HG02798 (cell line): ENCODE measurements at regions not wholly inside any gene's neighbourhood (a gene's known extent, or its start where the extent isn't known, plus 50 kb on each side); places are given as distances from the start of the nearest gene placed in this dataset.
"Not testable (repeated sequence)": the region's sequence is repeated elsewhere in the genome, so short reads cannot be mapped to it uniquely, and the experiment has no call there.

Experiments used
- ATAC-seq: cut with Tn5 transposase; IDR thresholded peaks from one replicate; pipeline ENCODE4 v1.9.1; 2021; ENCODE audit warnings: mild to moderate bottlenecking; ENCODE audit not compliant: unreplicated experiment, poor library complexity

GRCh38 chr3:117817103-117817502 lies 1107.5 kb downstream of the TUSC7 start:
- ATAC-seq: no peak

GRCh38 chr3:117818592-117818991 lies 1109.0 kb downstream of the TUSC7 start:
- no peak for ATAC-seq

DNA sequence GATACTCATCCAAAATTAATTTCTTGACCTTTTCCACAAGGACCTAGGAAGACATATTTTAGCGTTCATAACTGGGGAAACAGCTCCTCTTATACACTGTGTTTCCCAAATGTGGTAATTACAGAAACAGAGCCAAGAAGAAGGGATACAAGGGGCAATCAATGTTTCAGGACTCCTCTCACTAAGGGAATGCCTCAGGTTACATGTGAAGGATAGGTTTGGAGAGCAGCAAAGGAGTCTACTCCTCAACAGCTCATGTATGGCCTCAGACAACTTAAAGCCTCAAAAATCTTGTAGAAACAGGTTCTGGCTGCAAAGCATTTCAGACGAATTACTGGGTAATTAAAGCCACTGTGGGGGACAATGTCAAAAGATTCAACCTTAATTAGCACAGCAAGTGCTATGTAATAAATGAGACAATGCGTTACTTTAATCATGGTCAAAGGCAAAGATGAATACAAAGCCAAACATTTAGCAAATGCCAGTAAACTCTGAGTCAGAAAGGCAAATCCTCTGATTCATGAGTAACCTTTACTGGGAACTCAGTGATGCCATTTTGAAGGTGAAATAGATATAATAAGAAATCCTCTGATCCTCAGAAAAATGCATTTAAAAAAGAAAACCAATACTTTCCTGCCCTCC lies 1111.2 kb downstream of the TUSC7 start:
- no peak for ATAC-seq

DNA sequence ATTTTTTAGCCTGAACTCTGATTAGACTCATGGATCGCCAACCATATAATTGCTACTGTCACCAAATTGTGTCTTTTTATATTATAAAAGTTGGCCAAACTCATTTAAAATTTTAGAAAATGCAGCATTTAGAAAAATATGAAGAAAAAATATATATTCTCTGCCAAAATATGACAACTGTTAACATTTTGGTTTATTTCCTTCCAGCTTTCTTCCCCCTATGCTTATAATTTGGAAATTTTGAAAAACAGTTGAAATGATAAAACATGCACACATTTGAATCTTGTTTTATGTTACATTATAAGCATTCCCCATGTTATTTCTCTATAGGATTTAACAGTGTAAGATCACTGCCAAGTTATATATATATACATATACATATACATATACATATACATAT lies 1112.8 kb downstream of the TUSC7 start:
- ATAC-seq: no peak

- ATAC-seq: no peak
Measured at GRCh38 chr3:117836296-117836695, 1126.7 kb downstream of the TUSC7 start.

- ATAC-seq: no peak
Measured at GRCh38 chr3:117837391-117837790, 1127.8 kb downstream of the TUSC7 start.

- ATAC-seq: no peak
Measured at GRCh38 chr3:117842086-117842485, 1132.5 kb downstream of the TUSC7 start.

- no peak for ATAC-seq
Measured at GRCh38 chr3:117843356-117843755, 1133.8 kb downstream of the TUSC7 start.

DNA sequence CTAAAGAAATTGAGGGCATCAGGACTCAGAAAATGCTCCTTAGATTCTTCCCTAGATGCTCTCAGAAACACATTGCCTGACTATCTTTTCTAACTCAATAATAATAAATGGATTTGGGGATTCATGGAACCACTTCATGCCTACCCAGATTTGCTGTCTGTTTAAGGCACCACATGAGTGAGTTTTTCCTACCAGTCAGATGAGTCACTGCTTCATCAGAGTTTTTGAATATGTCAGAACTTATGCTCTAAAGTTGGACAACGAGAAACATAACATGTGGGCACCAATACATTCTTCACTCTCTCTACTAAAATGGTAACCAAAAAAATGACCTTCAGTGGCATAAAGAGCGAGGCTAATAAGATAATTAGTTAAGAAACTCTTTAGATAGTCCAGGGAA lies 1135.1 kb downstream of the TUSC7 start:
- no peak for ATAC-seq

DNA sequence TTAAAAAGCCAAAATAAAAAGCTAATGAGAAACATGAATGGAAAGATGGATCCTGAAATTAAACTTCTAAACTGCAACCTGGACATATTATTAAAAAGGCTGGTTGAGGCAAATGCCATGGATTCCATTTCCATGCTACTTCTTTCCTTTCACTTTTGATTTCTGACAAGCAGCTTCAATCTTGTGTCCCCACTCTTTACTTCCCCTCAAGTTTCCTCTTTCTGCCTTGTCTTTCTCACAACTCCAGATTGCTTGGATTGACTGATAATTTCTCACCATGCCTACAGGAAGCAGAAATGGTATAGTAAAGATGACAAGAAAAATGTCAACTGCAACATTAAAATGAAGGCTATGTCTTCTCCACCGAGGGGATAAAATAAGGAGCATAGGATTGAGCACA lies 1136.7 kb downstream of the TUSC7 start:
- no peak for ATAC-seq

- ATAC-seq: no peak
Measured at GRCh38 chr3:117848606-117849005, 1139.0 kb downstream of the TUSC7 start.

DNA sequence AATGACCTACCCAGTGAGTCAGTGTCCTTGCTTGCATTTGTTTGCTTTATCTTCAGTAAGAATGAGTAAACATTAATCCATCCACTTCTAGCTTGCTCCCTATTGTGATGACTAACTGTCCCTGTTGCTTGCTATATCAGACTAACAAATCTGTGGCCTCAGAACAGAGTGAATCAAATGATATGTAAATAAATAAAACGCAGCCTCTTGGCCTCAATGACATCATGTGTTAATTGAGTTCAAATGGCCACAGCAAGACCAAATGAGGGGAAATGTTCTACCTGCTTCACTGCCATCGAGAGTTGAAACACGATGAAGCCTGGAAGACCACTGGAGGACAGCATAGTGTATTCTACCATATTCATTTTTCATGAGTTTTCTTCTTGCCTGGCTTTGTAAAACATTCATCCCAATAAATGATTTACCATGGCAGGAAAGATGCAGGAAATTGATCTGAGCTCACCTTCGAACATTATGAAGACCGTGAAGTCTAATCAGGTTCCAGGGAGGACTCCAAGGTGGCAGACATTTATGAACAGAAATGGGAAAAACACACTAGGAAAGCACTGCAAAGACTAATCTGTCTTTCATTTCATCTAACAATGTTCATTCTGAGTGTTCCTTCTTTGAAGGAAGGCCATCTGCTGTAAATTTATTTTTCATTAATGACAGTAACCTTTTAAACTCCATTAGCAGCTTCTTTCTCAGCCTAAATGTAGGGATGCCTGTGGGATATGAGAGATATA lies 1144.5 kb downstream of the TUSC7 start:
- ATAC-seq: no peak

DNA sequence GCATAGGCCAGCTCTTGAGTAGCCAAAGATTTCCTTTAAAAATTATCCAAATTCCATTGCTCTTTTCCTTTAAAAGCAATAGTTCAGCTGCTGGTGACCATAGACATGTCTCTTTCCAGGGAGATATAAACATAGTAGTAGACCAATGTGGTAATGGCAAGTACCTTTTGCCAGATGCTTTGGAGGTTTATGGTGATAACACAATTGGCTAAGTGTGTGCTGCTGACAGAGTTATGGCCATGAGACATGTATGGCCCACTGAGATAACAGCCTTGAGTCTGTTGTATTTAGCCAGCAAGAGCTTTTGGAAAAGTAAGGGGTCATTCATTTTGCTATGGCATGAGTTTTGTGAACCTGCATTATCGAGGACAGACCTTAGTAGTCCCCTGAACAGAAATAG lies 1146.8 kb downstream of the TUSC7 start:
- no peak for ATAC-seq

DNA sequence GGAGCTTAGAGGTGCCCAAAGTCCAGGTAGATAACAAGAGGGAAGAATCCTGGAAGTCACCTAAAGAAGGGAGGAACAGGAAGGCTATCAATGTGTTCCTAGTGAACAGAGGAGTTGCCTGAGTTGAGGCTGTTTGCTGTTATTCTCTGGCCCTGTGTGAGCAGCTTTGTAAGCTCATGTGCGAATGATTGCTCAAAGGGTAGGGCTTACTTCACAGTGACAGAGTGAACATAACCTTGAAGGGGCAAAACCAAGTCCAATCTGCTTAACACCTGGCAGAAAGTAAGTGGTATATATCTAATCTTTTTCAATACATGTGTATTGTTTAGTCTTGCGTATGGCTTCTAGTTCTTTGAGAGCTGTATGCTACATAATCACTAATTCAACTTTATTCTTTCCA lies 1153.6 kb downstream of the TUSC7 start:
- ATAC-seq: no peak

DNA sequence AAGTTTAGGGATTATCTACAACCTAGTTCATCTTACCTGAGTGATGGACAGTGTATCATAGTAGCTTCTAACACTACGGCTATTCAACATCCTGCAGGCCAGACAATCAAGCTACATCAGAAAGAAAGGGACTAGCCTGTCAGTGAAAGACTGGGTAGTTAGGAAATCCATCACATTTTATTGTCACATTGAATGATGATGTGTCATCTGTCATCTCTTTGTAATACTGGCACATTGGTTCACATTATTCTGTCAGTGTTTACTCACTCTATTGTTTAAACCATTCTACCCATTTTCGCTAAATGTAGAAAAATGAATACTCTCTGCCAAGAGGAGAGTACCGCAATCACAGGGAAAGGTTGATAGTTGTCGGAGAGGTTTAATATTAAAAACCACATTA lies 1155.8 kb downstream of the TUSC7 start:
- no peak for ATAC-seq

DNA sequence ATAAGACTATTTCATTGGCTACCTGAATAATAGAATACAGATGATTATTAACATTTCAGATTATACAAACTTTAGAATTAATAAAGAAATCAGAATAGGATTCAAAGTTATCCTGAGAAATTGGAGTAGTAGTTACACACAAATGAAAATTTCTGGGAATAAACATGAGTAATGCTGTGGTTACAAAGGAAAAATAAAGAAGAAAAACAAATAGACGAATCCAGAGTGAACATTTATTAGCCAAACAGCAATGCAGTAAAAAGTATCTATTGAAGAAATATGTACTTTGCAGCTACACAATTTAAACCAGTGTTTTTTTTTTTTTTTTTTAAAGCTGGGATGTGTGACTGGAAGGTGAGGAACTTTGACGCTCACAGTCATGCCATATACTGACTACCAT lies 1159.2 kb downstream of the TUSC7 start:
- no peak for ATAC-seq

DNA sequence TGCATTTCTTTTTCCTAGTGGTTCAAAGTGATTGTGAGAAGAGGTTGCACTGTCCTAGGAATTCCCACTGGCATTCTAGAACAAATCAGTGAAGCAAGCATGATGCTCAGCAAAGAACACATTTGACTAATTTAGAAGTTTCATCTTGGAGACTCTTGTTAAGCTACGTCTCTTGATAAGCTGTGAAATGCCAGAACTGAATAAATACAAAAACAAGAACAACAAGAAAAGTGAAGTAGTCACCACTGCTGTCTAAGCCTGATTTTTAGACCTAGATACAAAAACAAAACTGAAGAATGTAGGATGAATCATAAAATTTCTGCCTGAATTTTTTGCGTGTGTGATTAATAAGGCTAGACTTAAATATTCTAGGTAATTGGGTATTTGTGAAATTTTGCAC lies 1162.4 kb downstream of the TUSC7 start:
- ATAC-seq: no peak

DNA sequence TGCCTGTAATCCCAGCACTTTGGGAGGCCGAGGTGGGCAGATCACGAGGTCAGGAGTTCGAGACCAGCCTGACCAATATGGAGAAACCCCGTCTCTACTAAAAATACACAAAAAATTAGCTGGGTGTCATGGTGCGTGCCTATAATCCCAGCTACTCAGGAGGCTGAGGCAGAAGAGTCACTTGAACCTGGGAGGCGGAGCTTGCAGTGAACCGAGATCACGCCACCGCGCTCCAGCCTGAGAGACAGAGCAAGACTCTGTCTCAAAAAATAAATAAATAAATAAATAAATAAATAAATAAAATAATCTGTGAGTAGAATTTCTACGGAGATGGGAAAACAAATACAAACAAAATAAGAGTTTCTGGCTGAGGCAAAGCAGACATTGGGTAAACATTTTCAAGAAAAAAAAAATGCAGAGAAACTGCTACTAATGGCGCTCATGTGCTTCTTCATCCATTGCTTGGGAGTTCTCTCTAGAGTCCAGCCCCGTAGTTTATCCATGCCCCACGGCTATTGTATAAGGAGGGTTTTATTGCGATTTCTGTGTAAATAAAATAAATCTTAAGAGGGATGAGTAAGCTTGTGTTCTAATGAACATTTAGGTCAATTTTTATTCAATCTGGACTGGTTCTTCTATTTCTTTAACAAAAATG lies 1161.9 kb downstream of the IGSF11 start:
- ATAC-seq: not testable (repeated sequence)

DNA sequence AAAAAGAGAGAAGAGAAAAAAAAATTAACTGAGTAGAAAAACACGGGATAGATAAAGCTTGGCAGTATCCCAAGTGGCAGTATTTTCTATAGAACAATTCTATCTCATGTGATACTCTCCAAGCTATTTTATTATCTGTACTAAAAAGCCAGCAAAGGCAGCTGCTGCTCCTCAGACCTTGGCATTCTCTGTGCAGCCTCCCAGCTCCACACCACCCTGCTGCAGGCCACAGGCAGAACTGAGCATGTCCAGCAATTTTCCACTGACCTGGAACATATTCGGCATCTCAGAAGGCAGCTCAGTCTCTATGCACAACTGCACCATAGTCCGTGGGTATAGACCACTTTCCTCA lies 1161.4 kb downstream of the IGSF11 start:
- ATAC-seq: no peak

DNA sequence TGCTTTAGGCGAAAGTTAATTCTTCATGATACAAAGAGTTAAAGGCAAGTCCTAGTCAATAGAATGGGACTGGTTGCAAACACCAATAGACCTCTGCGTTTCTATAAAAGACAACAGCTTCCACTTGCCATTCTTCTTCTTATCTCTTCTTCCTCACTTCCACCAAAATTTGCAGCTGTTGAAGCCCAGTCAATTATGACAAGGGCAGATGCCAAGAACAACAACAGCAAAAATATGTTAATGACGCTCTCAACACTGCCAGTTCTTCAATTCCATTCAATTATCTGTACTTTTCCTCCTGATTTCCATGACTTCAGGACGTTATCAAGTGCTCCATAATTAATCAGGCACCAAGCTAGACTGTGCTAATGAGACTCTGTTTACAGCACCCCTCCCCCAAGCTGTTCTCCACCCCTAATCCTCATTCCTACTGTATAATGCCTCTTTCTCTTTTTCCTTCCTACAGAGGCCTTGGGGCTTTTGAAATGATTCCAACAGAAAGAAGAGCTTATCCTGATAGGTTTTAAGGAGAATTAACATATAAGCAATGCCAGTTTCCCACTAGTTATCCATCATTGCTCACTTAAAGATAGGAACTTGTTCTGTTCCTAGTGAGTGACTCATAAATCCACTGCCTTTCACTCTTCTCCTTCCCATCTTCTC lies 1160.5 kb downstream of the IGSF11 start:
- ATAC-seq: no peak
